ENCODE measurements at regions not wholly inside any gene's neighbourhood (a gene's known extent, or its start where the extent isn't known, plus 50 kb on each side); places are given as distances from the start of the nearest gene placed in this dataset.

DNA sequence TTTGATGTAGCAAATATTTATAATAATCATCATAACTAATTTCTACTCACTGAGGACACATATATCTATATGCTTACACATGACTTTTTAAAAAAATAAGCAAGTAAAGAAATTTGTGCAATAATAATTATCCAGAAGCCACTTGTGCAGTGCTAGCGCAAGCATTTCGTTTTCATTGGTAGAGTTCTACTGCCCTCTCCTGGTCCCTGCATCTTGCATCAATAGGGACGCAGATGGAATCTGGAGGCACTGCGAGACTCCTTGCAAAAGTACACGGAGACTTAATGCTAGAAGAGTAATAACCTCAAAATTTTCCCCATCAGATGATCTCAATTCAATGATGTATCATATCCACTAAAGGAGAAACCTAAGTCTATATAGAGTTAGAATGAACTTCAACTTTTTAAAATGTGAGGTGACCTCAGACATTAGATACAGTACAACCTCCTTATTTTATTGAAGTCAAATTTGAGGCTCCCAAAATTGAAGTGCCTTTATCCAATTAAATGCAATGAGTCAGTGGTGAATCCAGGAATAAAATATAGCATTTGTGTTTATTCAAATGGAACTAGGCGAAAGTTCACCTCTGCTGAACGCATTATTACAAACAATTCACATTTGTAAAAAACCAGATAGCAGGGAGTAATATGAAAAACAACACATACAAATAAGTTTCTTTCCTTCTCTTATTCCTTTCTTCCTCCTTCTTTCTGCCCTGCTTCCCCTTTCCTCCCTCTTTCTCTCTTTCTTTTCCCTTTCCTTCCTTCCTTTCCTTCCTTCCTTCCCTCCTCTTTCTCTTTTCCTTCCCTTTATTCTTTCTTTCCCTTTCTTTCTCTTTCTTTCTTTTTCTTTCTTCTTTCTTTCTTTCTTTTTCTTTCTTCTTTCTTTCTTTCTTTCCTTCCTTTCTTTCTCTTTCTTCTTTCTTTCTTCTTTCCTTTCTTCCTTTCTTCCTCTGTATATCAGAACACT is 450.0 kb downstream of the ANKRD50 start:
- 0 to 79% (median 12%) methylated on average over 2 to 7 of the region's 7 CpGs for WGBS, 10 experiments
- Histone ChIP-seq H3K4me1 (replicated peaks in 1 of 2) (no peaks in the 10 kb centered on the region), H3K27ac (no peak overlapping the region), H3K4me3 (no peak overlapping the region)
- in situ Hi-C loops (cut with MboI; ENCODE audit: low pct_unique_long_range_greater_than_20kb in 2 of 9, low sequenced_read_pairs in 9 of 9, unreplicated experiment in 9 of 9) = loop anchor here in 1 of 9 experiments (25.0 kb wide), 1 partner anchor 875 kb away; the partner anchor contains the start of gene SPRY1
- ATAC-seq (replicated peaks in 6 of 8) = peak; percentile 75 to 98 (median 83)

- 22 to 100% (median 90%) methylated on average over 1 of the region's 1 CpG; no CpG with 5 or more reads in 2 of the 10 experiments for WGBS, 10 experiments
- in situ Hi-C loops (cut with MboI; ENCODE audit: low pct_unique_long_range_greater_than_20kb in 2 of 9, low sequenced_read_pairs in 9 of 9, unreplicated experiment in 9 of 9) = loop anchor here in 1 of 9 experiments (25.0 kb wide), 1 partner anchor 878 kb away; the partner anchor contains the start of gene SPRY1
- no peak for ATAC-seq (replicated peaks in 6 of 8)
- H3K4me3 ChIP-seq = no peak overlapping the region
- H3K4me1 ChIP-seq (replicated peaks in 1 of 2) = no peaks in the 10 kb centered on the region
- no peak overlapping the region for H3K27ac ChIP-seq
Observed at GRCh38 chr4:124265701-124266100, 446.8 kb downstream of the ANKRD50 start.

- H3K4me1 ChIP-seq (replicated peaks in 1 of 2) = no peaks in the 10 kb centered on the region
- no peak for ATAC-seq (replicated peaks in 6 of 8)
- H3K27ac ChIP-seq = no peak overlapping the region
- no peak overlapping the region for H3K4me3 ChIP-seq
- 0 to 100% (median 55%) methylated on average over 1 to 3 of the region's 3 CpGs; no CpG with 5 or more reads in 2 of the 10 experiments for WGBS, 10 experiments
- in situ Hi-C loops (cut with MboI; ENCODE audit: low pct_unique_long_range_greater_than_20kb in 2 of 9, low sequenced_read_pairs in 9 of 9, unreplicated experiment in 9 of 9) = loop anchor here in 1 of 9 experiments (25.0 kb wide), 1 partner anchor 879 kb away; the partner anchor contains the start of gene SPRY1
Observed at GRCh38 chr4:124266721-124267120, 445.8 kb downstream of the ANKRD50 start.

DNA sequence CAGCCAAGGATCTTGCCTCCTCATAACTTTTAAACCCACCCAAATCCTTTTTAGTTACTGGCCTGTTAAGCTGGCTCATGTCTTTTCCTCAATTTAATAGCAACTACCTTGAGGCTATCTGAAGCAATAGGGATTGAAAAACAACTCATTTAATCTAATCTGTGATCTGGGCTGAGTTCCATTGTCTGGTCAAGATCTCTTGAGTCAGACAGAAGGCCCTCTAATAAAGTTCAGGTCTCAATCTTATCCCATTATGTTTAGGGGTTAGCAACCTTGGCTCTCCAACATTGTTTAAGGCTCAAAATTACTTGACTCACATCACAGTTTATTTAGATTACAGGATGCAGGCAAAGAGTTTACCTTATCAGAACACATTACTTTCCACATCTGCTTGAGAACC is 436.1 kb downstream of the ANKRD50 start:
- H3K27ac ChIP-seq = no peak overlapping the region
- in situ Hi-C loops (cut with MboI; ENCODE audit: low pct_unique_long_range_greater_than_20kb in 2 of 9, low sequenced_read_pairs in 9 of 9, unreplicated experiment in 9 of 9) = no loop called here
- H3K4me3 ChIP-seq = no peak overlapping the region
- no peaks in the 10 kb centered on the region for H3K4me1 ChIP-seq (replicated peaks in 1 of 2)
- no peak for ATAC-seq (replicated peaks in 6 of 8)

DNA sequence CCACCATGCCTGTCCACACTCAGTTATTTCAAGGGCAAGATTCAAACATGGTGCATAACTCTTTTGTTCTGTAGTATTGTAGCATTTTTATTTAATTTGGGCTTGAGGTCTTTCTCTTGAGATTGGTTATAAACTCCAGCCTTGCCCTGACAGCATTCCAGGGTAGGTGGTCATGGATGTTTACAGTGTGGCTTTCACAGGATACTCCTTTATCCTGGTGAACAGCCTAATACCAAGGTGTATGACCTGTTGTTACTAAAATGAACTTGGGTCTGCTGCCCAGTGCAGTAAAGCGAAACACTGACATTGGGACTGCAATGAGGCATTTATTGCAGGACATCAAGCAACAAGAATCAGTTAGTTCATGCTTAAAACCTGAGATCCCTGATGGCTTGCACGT is 434.8 kb downstream of the ANKRD50 start:
- Histone ChIP-seq H3K27ac (no peak overlapping the region), H3K4me3 (no peak overlapping the region), H3K4me1 (replicated peaks in 1 of 2) (no peaks in the 10 kb centered on the region)
- in situ Hi-C loops (cut with MboI; ENCODE audit: low pct_unique_long_range_greater_than_20kb in 2 of 9, low sequenced_read_pairs in 9 of 9, unreplicated experiment in 9 of 9) = no loop called here
- WGBS, 10 experiments = 58 to 100% (median 89%) methylated on average over 1 to 2 of the region's 2 CpGs; no CpG with 5 or more reads in 3 of the 10 experiments
- ATAC-seq (replicated peaks in 6 of 8) = no peak

DNA sequence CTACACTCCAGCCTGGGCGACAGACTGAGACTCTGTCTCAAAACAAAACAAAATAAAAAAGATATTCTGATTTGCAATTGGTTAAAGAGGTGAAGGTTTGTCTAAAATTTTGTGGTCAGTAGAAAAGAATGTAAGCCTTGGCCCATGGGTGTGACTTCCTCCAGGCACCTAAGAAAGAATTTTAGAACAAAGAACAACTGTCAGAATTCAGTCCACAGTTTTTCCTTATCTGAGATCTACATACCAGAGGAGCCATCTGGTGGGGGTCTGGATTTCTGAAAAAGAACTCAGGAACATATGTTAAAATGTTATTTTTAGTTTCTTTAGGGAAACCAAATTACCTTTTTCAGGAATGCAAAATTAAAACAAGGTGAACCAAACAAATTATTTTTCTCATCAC is 434.1 kb downstream of the ANKRD50 start:
- H3K4me3 ChIP-seq = no peak overlapping the region
- no peak overlapping the region for H3K27ac ChIP-seq
- WGBS, 10 experiments = 83 to 100% (median 93%) methylated on average over 1 of the region's 1 CpG; no CpG with 5 or more reads in 6 of the 10 experiments

DNA sequence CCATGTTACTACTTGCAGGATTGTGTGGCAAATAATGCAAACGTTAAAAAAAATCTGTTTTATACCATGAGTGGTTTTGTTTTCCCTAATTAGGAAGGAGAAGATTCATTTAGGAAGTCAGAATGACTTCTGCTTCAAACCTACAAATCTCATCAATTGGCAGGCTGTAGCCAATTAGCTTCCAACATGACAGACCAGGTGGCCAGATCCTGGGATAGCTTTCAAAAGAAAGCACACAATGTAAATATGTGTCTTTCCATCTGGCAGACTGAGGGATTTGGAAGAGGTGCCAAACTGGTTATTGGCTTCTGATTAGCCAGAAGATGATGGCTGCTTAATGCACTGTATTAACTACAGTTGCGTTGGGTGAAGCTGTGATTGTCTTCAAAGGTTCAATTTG is 432.8 kb downstream of the ANKRD50 start:
- ATAC-seq (replicated peaks in 6 of 8) = no peak

More for the DNA sequence above, 434.1 kb downstream of the ANKRD50 start:
- ATAC-seq (replicated peaks in 6 of 8) = no peak
- in situ Hi-C loops (cut with MboI; ENCODE audit: low pct_unique_long_range_greater_than_20kb in 2 of 9, low sequenced_read_pairs in 9 of 9, unreplicated experiment in 9 of 9) = no loop called here
- no peaks in the 10 kb centered on the region for H3K4me1 ChIP-seq (replicated peaks in 1 of 2)

GRCh38 chr4:124282301-124282898 is 430.1 kb downstream of the ANKRD50 start:
- in situ Hi-C loops (cut with MboI; ENCODE audit: low pct_unique_long_range_greater_than_20kb in 2 of 9, low sequenced_read_pairs in 9 of 9, unreplicated experiment in 9 of 9) = no loop called here
- 20 to 100% (median 73%) methylated on average over 1 to 4 of the region's 4 CpGs; no CpG with 5 or more reads in 1 of the 10 experiments for WGBS, 10 experiments
- Histone ChIP-seq H3K4me3 (no peak overlapping the region), H3K27ac (no peak overlapping the region), H3K4me1 (replicated peaks in 1 of 2) (no peaks in the 10 kb centered on the region)
- peak in 3 of 8 experiments; percentile 79 to 88 (median 80) for ATAC-seq (replicated peaks in 6 of 8)

More for the DNA sequence above, 432.8 kb downstream of the ANKRD50 start:
- no peak overlapping the region for H3K4me3 ChIP-seq
- no peaks in the 10 kb centered on the region for H3K4me1 ChIP-seq (replicated peaks in 1 of 2)
- WGBS, 10 experiments = 10 to 100% (median 70%) methylated on average over 1 to 2 of the region's 2 CpGs; no CpG with 5 or more reads in 1 of the 10 experiments
- H3K27ac ChIP-seq = no peak overlapping the region
- in situ Hi-C loops (cut with MboI; ENCODE audit: low pct_unique_long_range_greater_than_20kb in 2 of 9, low sequenced_read_pairs in 9 of 9, unreplicated experiment in 9 of 9) = no loop called here

GRCh38 chr4:124288706-124289486 is 423.6 kb downstream of the ANKRD50 start:
- in situ Hi-C loops (cut with MboI; ENCODE audit: low pct_unique_long_range_greater_than_20kb in 2 of 9, low sequenced_read_pairs in 9 of 9, unreplicated experiment in 9 of 9) = no loop called here
- ATAC-seq (replicated peaks in 6 of 8) = no peak
- no peak overlapping the region for H3K27ac ChIP-seq
- WGBS, 10 experiments = 58 to 100% (median 88%) methylated on average over 1 to 2 of the region's 2 CpGs; no CpG with 5 or more reads in 1 of the 10 experiments
- H3K4me3 ChIP-seq = no peak overlapping the region
- no peaks in the 10 kb centered on the region for H3K4me1 ChIP-seq (replicated peaks in 1 of 2)

DNA sequence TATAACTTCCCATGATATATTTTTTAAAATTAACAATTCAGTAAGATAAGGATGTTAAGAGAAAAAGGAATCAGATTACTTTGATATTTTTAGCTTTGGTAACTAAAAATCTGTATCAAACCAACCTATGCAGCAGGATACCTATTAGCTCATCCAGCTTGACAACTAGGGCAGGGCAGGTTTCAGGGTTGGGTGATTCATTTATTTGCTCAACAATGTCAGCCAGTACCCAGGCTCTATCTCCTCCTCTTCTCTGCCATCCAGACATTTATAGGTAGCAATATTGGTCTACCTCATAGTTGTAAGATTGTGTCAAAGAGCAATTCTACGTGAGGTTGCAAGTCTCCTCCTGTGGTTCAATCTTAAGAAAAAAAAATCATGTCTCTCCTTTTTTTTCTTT is 421.9 kb downstream of the ANKRD50 start:
- 80 to 100% (median 80%) methylated on average over 1 of the region's 1 CpG; no CpG with 5 or more reads in 6 of the 10 experiments for WGBS, 10 experiments
- Histone ChIP-seq H3K4me3 (no peak overlapping the region), H3K4me1 (replicated peaks in 1 of 2) (no peaks in the 10 kb centered on the region), H3K27ac (no peak overlapping the region)
- in situ Hi-C loops (cut with MboI; ENCODE audit: low pct_unique_long_range_greater_than_20kb in 2 of 9, low sequenced_read_pairs in 9 of 9, unreplicated experiment in 9 of 9) = no loop called here
- no peak for ATAC-seq (replicated peaks in 6 of 8)

- WGBS, 10 experiments = 0 to 90% (median 80%) methylated on average over 1 of the region's 1 CpG; no CpG with 5 or more reads in 5 of the 10 experiments
Observed at GRCh38 chr4:124295413-124295812, 417.1 kb downstream of the ANKRD50 start.

DNA sequence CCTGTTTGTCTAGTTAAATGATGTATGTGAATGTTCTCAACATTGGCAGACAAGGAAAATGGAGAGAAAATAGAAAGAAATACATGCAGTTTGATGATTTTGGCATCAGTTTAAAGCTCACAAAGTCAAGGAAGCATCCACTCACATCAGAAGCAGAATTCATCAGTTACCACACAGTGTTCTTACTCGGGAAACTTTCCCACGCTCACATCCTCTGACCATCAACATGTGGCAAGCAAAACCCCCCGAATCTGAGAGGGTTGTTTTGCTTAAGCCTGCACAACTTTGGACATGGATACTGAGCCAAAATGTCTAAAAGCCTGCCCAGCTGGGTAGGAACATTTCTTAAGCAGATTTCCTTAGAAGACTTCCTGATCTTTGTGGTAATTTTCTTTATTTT is 407.6 kb downstream of the ANKRD50 start:
- Histone ChIP-seq H3K27ac (no peak overlapping the region), H3K4me3 (no peak overlapping the region), H3K4me1 (replicated peaks in 1 of 2) (no peaks in the 10 kb centered on the region)
- ATAC-seq (replicated peaks in 6 of 8) = peak in 1 of 8 experiments; percentile 36
- in situ Hi-C loops (cut with MboI; ENCODE audit: low pct_unique_long_range_greater_than_20kb in 2 of 9, low sequenced_read_pairs in 9 of 9, unreplicated experiment in 9 of 9) = no loop called here
- 36 to 100% (median 85%) methylated on average over 1 to 3 of the region's 3 CpGs; no CpG with 5 or more reads in 5 of the 10 experiments for WGBS, 10 experiments

More at GRCh38 chr4:124295413-124295812, 417.1 kb downstream of the ANKRD50 start:
- Histone ChIP-seq H3K27ac (no peak overlapping the region), H3K4me3 (no peak overlapping the region), H3K4me1 (replicated peaks in 1 of 2) (no peaks in the 10 kb centered on the region)
- no peak for ATAC-seq (replicated peaks in 6 of 8)
- in situ Hi-C loops (cut with MboI; ENCODE audit: low pct_unique_long_range_greater_than_20kb in 2 of 9, low sequenced_read_pairs in 9 of 9, unreplicated experiment in 9 of 9) = no loop called here

All from motor neuron (in vitro differentiated cells).